Choroid plexus epithelial cell (primary cell): ENCODE measurements at regions not wholly inside any gene's neighbourhood (a gene's known extent, or its start where the extent isn't known, plus 50 kb on each side); places are given as distances from the start of the nearest gene placed in this dataset.
"Not testable (repeated sequence)": the region's sequence is repeated elsewhere in the genome, so short reads cannot be mapped to it uniquely, and the experiment has no call there.

Experiments
- DNase-seq: peaks from one replicate; pipeline ENCODE4 v3.0.0-alpha.2; 2010; ENCODE audit warnings: low read depth
- H3K4me3 ChIP-seq: 2 replicates; pipeline ENCODE4 v1.5.1; 2011; ENCODE audit warnings: low read depth, mild to moderate bottlenecking, control low read depth, low read length, moderate library complexity
- CTCF ChIP-seq: conservative IDR thresholded peaks from 2 replicates; pipeline ENCODE4 v1.5.1; 2011; ENCODE audit warnings: low read depth, mild to moderate bottlenecking, control low read depth, inconsistent platforms, low read length, moderate library complexity

GRCh38 chr7:32722837-32723236 is 168.7 kb downstream of the KBTBD2 start:
- DNase-seq, H3K4me3 ChIP-seq: not testable (repeated sequence)

- no peak overlapping the region for H3K4me3 ChIP-seq
- TF ChIP-seq CTCF, result no peak
- no peak for DNase-seq
These were observed 197.4 kb downstream of the KBTBD2 start for GRCh38 chr7:32694182-32694581.

GRCh38 chr7:32691965-32692815 is 196.9 kb downstream of the AVL9 start:
- peak; percentile 57 for DNase-seq
- peak; percentile 35 for TF ChIP-seq CTCF
- not testable (repeated sequence) for H3K4me3 ChIP-seq

- H3K4me3 ChIP-seq, DNase-seq: not testable (repeated sequence)
These were observed 192.8 kb downstream of the AVL9 start for GRCh38 chr7:32688092-32688491.

GRCh38 chr7:32681174-32681518 is 185.9 kb downstream of the AVL9 start:
- no peak overlapping the region for H3K4me3 ChIP-seq
- no peak for DNase-seq
- TF ChIP-seq CTCF, result no peak

GRCh38 chr7:32680259-32681173 is 185.2 kb downstream of the AVL9 start:
- no peak for TF ChIP-seq CTCF
- no peak overlapping the region for H3K4me3 ChIP-seq
- peak; percentile 85 for DNase-seq

GRCh38 chr7:32679192-32679591 is 183.9 kb downstream of the AVL9 start:
- no peak for TF ChIP-seq CTCF
- no peak for DNase-seq
- H3K4me3 ChIP-seq, result no peak overlapping the region
